PFSK-1 (cell line): ENCODE measurements at regions not wholly inside any gene's neighbourhood (a gene's known extent, or its start where the extent isn't known, plus 50 kb on each side); places are given as distances from the start of the nearest gene placed in this dataset.

Experiments
- FOXP2 ChIP-seq: optimal IDR thresholded peaks from 2 replicates; pipeline ENCODE3; 2011; ENCODE audit warnings: borderline replicate concordance, control low read depth, inconsistent platforms; ENCODE audit not compliant: insufficient read depth; ENCODE audit errors: extremely low read length, extremely low read depth
- POLR2AphosphoS5 ChIP-seq: IDR thresholded peaks from 2 replicates; pipeline ENCODE4 v1.6.1; 2012; ENCODE audit warnings: low read depth, mild to moderate bottlenecking, control low read depth, low read length, moderate library complexity
- SIN3A ChIP-seq: IDR thresholded peaks from 2 replicates; pipeline ENCODE4 v1.6.1; 2012; ENCODE audit warnings: mild to moderate bottlenecking, low read length, moderate library complexity, borderline replicate concordance; ENCODE audit not compliant: insufficient read depth
- TAF1 ChIP-seq: IDR thresholded peaks from 2 replicates; pipeline ENCODE4 v1.6.1; 2012; ENCODE audit warnings: low read length, control low read depth, borderline replicate concordance; ENCODE audit not compliant: insufficient read depth
- TF ChIP-seq, protein P1 (sequence below), 2 experiments: IDR thresholded peaks; 2 replicates each; pipeline versions ENCODE4 v1.6.1 to v1.8.0; 2011 to 2012; ENCODE audit warnings: low read depth in 2 of 2, low read length in 2 of 2, control low read depth in 1 of 2, inconsistent platforms in 1 of 2, mild to moderate bottlenecking in 1 of 2, moderate library complexity in 1 of 2; ENCODE audit not compliant: insufficient read depth in 1 of 2

DNA sequence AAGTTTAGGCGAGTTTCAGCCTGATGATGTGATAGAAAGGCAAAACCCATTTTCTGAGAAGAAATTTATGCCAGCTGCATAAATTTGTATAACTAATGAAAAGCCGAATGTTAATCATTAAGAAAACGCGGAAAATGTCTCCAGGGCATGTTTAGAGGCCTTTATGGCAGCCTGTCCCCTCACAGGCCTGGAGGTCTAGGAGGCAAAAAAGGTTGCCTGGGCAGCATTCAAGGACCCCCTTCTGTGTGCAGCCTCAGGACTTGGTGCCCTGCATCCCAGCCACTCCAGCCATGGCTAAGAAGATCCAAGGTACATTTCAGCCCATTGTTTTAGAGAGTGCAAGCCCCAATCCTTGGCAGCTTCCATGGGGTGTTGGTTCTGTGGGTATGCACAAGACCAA lies 614.2 kb downstream of the SLITRK5 start:
- TF ChIP-seq TAF1 (no peak), SIN3A (no peak), FOXP2 (no peak)
- TF ChIP-seq, protein P1, sequence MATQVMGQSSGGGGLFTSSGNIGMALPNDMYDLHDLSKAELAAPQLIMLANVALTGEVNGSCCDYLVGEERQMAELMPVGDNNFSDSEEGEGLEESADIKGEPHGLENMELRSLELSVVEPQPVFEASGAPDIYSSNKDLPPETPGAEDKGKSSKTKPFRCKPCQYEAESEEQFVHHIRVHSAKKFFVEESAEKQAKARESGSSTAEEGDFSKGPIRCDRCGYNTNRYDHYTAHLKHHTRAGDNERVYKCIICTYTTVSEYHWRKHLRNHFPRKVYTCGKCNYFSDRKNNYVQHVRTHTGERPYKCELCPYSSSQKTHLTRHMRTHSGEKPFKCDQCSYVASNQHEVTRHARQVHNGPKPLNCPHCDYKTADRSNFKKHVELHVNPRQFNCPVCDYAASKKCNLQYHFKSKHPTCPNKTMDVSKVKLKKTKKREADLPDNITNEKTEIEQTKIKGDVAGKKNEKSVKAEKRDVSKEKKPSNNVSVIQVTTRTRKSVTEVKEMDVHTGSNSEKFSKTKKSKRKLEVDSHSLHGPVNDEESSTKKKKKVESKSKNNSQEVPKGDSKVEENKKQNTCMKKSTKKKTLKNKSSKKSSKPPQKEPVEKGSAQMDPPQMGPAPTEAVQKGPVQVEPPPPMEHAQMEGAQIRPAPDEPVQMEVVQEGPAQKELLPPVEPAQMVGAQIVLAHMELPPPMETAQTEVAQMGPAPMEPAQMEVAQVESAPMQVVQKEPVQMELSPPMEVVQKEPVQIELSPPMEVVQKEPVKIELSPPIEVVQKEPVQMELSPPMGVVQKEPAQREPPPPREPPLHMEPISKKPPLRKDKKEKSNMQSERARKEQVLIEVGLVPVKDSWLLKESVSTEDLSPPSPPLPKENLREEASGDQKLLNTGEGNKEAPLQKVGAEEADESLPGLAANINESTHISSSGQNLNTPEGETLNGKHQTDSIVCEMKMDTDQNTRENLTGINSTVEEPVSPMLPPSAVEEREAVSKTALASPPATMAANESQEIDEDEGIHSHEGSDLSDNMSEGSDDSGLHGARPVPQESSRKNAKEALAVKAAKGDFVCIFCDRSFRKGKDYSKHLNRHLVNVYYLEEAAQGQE (IDR thresholded peaks at IDR 0.05; ENCODE audit: insufficient read depth in 1 of 2, low read depth in 2 of 2, low read length in 2 of 2), result no peak

DNA sequence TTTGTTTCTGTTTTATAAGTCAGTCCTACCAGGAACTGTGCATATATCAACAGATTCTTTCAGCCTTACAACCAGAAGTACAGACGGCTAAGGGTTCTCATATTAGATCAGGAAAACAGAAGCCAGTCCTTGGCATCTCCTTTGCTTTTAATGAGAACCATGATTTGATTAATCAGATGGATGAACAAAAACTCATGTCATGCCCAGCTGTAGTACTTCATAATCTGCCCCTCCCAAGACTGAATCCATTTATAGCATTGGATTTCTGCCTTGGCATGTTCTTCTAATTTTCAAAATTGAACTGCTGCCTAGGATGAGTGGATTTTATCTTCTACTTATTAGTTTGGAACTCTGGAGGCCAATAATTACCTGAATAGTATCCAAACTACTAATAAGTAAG lies 617.2 kb downstream of the SLITRK5 start:
- TF ChIP-seq FOXP2 (no peak), POLR2AphosphoS5 (no peak), SIN3A (no peak), TAF1 (no peak)
- TF ChIP-seq, protein P1 (IDR thresholded peaks at IDR 0.05; ENCODE audit: insufficient read depth in 1 of 2, low read depth in 2 of 2, low read length in 2 of 2), result no peak

DNA sequence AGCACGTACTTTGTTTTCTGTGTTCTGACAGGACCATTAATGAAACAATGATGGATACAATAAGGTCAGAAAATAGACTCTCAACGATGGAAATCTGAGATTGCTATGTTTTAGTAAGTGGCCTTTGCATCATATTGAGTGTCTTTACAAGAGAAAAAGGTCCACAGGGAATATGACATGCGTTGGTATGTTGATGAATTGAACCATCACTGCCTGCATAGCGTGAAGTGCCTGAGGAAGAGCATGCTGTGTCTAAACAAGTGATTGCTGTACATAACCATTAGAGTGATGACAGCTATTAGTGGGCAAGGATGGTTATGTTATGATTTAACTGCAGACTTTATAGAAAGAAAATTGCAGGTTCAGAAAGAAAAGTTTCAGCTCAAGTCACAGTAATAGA lies 623.2 kb downstream of the SLITRK5 start:
- TF ChIP-seq FOXP2 (no peak), TAF1 (no peak), SIN3A (no peak), POLR2AphosphoS5 (no peak)
- TF ChIP-seq, protein P1 (IDR thresholded peaks at IDR 0.05; ENCODE audit: insufficient read depth in 1 of 2, low read depth in 2 of 2, low read length in 2 of 2), result no peak

DNA sequence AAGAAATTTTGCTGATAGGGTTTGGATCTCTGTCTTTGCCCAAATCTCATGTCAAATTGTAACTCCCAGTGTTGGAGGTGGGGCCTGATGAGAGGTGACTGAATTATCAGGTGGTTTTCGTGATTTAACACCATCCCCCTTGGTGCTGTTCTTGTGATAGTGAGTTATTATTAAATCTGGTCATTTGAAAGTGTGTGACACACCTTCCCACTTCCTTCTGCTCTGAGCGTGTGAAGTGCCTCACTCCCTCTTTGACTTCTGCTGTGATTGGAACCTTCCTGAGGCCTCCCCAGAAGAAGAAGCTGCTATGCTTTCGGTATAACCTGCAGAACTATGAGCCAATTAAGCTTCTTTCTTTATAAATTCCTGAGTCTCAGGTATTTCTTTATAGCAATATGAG lies 632.0 kb downstream of the SLITRK5 start:
- TF ChIP-seq POLR2AphosphoS5 (no peak), SIN3A (no peak), TAF1 (no peak), FOXP2 (no peak)
- TF ChIP-seq, protein P1 (IDR thresholded peaks at IDR 0.05; ENCODE audit: insufficient read depth in 1 of 2, low read depth in 2 of 2, low read length in 2 of 2), result no peak

DNA sequence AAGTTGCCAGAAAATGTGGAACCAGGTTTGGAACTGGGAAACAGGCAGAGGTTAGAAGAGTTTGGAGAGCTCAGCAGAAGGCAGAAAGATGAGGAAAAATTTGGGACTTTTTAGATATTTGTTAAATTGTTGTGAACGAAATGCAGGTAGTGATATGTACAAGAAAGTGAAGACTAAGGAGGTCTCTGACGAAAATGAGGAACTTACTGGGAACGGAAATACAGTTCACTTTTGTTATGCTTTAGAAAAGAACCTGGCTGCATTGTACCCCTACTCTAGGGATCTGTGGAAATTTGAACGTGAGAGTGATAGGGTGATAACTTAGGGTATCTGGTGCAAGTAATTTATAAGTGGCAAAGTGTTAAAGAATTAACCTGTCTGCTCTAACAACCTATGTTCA lies 632.4 kb downstream of the SLITRK5 start:
- no peak for TF ChIP-seq SIN3A
- TF ChIP-seq, protein P1 (IDR thresholded peaks at IDR 0.05; ENCODE audit: insufficient read depth in 1 of 2, low read depth in 2 of 2, low read length in 2 of 2), result no peak
- TF ChIP-seq POLR2AphosphoS5, result no peak
- TF ChIP-seq FOXP2, result no peak
- TF ChIP-seq TAF1, result no peak
